Naive thymus-derived CD8-positive, alpha-beta T cell (primary cell): ENCODE measurements at regions not wholly inside any gene's neighbourhood (a gene's known extent, or its start where the extent isn't known, plus 50 kb on each side); places are given as distances from the start of the nearest gene placed in this dataset.

ENCODE experiments used
- ATAC-seq, 2 donors: fragments of 150-1000 bp; cut with Tn5 transposase in 1 of 2; sonication (Bioruptor Pico), chemical (Tn5 transposase) in 1 of 2; 1 replicate in 1 of 2; 2 replicates in 1 of 2; pipeline ENCODE4 v1.10.0; 2021; ENCODE audit warnings: mild to moderate bottlenecking in 2 of 2, moderate library complexity in 2 of 2
- POLR2A ChIA-PET: fragments of 350-600 bp; sonication (Branson Sonifier 250); formaldehyde crosslinking; loops from one replicate; lab custom pipeline; 2021; ENCODE audit warnings: antibody characterized with exemption; lab: Charles Lee
- DNase-seq, 10 donors: peaks; one replicate each; pipeline versions ENCODE4 v3.0.0 to v3.0.0-alpha.2; 2020 to 2022
- H3K27ac Mint-ChIP-seq, 10 donors: one replicate each; pipeline ENCODE4 v1.8.0; 2020 to 2022; ENCODE audit warnings: mild to moderate bottlenecking in 10 of 10, mixed read lengths in 10 of 10, moderate library complexity in 4 of 10, inconsistent platforms in 1 of 10
- H3K27me3 Mint-ChIP-seq, 5 donors: one replicate each; pipeline ENCODE4 v1.8.0; 2021 to 2022; ENCODE audit warnings: mixed read lengths in 5 of 5
- H3K36me3 Mint-ChIP-seq, 3 donors: one replicate each; pipeline ENCODE4 v1.8.0; 2020 to 2022; ENCODE audit warnings: mixed read lengths in 3 of 3, mild to moderate bottlenecking in 2 of 3, inconsistent platforms in 1 of 3
- H3K4me1 Mint-ChIP-seq, 4 donors: one replicate each; pipeline ENCODE4 v1.8.0; 2021 to 2022; ENCODE audit warnings: mixed read lengths in 4 of 4
- H3K4me3 Mint-ChIP-seq, 10 donors: one replicate each; pipeline ENCODE4 v1.8.0; 2020 to 2022; ENCODE audit warnings: mild to moderate bottlenecking in 10 of 10, mixed read lengths in 10 of 10, moderate library complexity in 6 of 10, inconsistent platforms in 1 of 10
- H3K9me3 Mint-ChIP-seq, 9 donors: one replicate each; pipeline ENCODE4 v1.8.0; 2020 to 2022; ENCODE audit warnings: mixed read lengths in 9 of 9, mild to moderate bottlenecking in 3 of 9, inconsistent platforms in 1 of 9, moderate library complexity in 1 of 9

GRCh38 chr6:168148231-168148849 is 69.3 kb upstream of the FRMD1 start:
- Mint-ChIP-seq H3K9me3 (peaks cover 0 to 2% (median 0%) of the 10 kb centered on the region in 9 donors), H3K27ac (no peak overlapping the region), H3K4me3 (no peak overlapping the region), H3K27me3 (peaks cover 5 to 45% (median 25%) of the 10 kb centered on the region in 5 donors), H3K4me1 (no peaks in the 10 kb centered on the region), H3K36me3 (no peaks in the 10 kb centered on the region)
- ATAC-seq (no peak), DNase-seq (no peak)
- POLR2A ChIA-PET, result no interaction called here

GRCh38 chr6:168147205-168147738 is 68.3 kb upstream of the FRMD1 start:
- Mint-ChIP-seq H3K36me3 (no peaks in the 10 kb centered on the region), H3K9me3 (peaks cover 0 to 2% (median 0%) of the 10 kb centered on the region in 9 donors), H3K4me1 (no peaks in the 10 kb centered on the region), H3K27me3 (peaks cover 5 to 48% (median 25%) of the 10 kb centered on the region in 5 donors), H3K27ac (no peak overlapping the region), H3K4me3 (no peak overlapping the region)
- ATAC-seq, result no peak
- POLR2A ChIA-PET, result no interaction called here
- DNase-seq, result no peak

GRCh38 chr6:168145747-168146596 is 67.0 kb upstream of the FRMD1 start:
- POLR2A ChIA-PET, result no interaction called here
- Mint-ChIP-seq H3K36me3 (no peaks in the 10 kb centered on the region), H3K27ac (no peak overlapping the region)

GRCh38 chr6:168139121-168139520 is 60.1 kb upstream of the FRMD1 start:
- no peaks in the 10 kb centered on the region for H3K36me3 Mint-ChIP-seq
- ATAC-seq (no peak), DNase-seq (no peak)
- no peaks in the 10 kb centered on the region for H3K4me1 Mint-ChIP-seq
- POLR2A ChIA-PET, result no interaction called here
- no peak overlapping the region for H3K4me3 Mint-ChIP-seq
- no peaks in the 10 kb centered on the region for H3K9me3 Mint-ChIP-seq
- no peak overlapping the region for H3K27ac Mint-ChIP-seq
- H3K27me3 Mint-ChIP-seq, result peaks cover 2 to 28% (median 9%) of the 10 kb centered on the region in 5 donors

More at GRCh38 chr6:168145747-168146596, 67.0 kb upstream of the FRMD1 start:
- H3K9me3 Mint-ChIP-seq, result peaks cover 0 to 2% (median 0%) of the 10 kb centered on the region in 9 donors
- H3K4me1 Mint-ChIP-seq, result no peaks in the 10 kb centered on the region
- peaks cover 7 to 48% (median 25%) of the 10 kb centered on the region in 5 donors for H3K27me3 Mint-ChIP-seq
- ATAC-seq, result no peak
- H3K4me3 Mint-ChIP-seq, result no peak overlapping the region
- no peak for DNase-seq

GRCh38 chr6:168138436-168138835 is 59.4 kb upstream of the FRMD1 start:
- H3K9me3 Mint-ChIP-seq, result no peaks in the 10 kb centered on the region
- no peak for ATAC-seq
- no peaks in the 10 kb centered on the region for H3K36me3 Mint-ChIP-seq
- no peak for DNase-seq
- POLR2A ChIA-PET, result no interaction called here
- H3K4me3 Mint-ChIP-seq, result no peak overlapping the region
- H3K27me3 Mint-ChIP-seq, result peaks cover 0 to 23% (median 12%) of the 10 kb centered on the region in 5 donors
- no peak overlapping the region for H3K27ac Mint-ChIP-seq
- no peaks in the 10 kb centered on the region for H3K4me1 Mint-ChIP-seq

GRCh38 chr6:168137024-168137423 is 58.0 kb upstream of the FRMD1 start:
- DNase-seq, result no peak

GRCh38 chr6:168136622-168137021 is 57.6 kb upstream of the FRMD1 start:
- DNase-seq, result no peak
- H3K9me3 Mint-ChIP-seq, result no peaks in the 10 kb centered on the region
- POLR2A ChIA-PET, result no interaction called here
- H3K27ac Mint-ChIP-seq, result no peak overlapping the region
- no peak for ATAC-seq
- no peak overlapping the region for H3K4me3 Mint-ChIP-seq
- H3K27me3 Mint-ChIP-seq, result peaks cover 0 to 28% (median 19%) of the 10 kb centered on the region in 5 donors
- H3K36me3 Mint-ChIP-seq, result no peaks in the 10 kb centered on the region
- H3K4me1 Mint-ChIP-seq, result no peaks in the 10 kb centered on the region

More at GRCh38 chr6:168137024-168137423, 58.0 kb upstream of the FRMD1 start:
- Mint-ChIP-seq H3K4me3 (no peak overlapping the region), H3K36me3 (no peaks in the 10 kb centered on the region), H3K27ac (no peak overlapping the region), H3K9me3 (no peaks in the 10 kb centered on the region), H3K4me1 (no peaks in the 10 kb centered on the region), H3K27me3 (peaks cover 0 to 24% (median 15%) of the 10 kb centered on the region in 5 donors)
- POLR2A ChIA-PET, result no interaction called here
- no peak for ATAC-seq

GRCh38 chr6:168136001-168136400 is 57.0 kb upstream of the FRMD1 start:
- POLR2A ChIA-PET, result no interaction called here
- Mint-ChIP-seq H3K4me1 (peaks cover 0 to 3% (median 0%) of the 10 kb centered on the region in 4 donors), H3K4me3 (no peak overlapping the region), H3K27me3 (peaks cover 0 to 34% (median 25%) of the 10 kb centered on the region in 5 donors), H3K9me3 (no peaks in the 10 kb centered on the region), H3K36me3 (no peaks in the 10 kb centered on the region), H3K27ac (no peak overlapping the region)
- ATAC-seq (no peak), DNase-seq (no peak)

GRCh38 chr6:168134560-168135201 is 55.7 kb upstream of the FRMD1 start:
- Mint-ChIP-seq H3K27ac (no peak overlapping the region), H3K4me1 (peaks cover 0 to 3% (median 0%) of the 10 kb centered on the region in 4 donors), H3K36me3 (no peaks in the 10 kb centered on the region), H3K9me3 (no peaks in the 10 kb centered on the region), H3K27me3 (peaks cover 0 to 40% (median 28%) of the 10 kb centered on the region in 5 donors), H3K4me3 (no peak overlapping the region)
- POLR2A ChIA-PET, result no interaction called here
- DNase-seq (no peak), ATAC-seq (no peak)

GRCh38 chr6:168133687-168134559 is 54.9 kb upstream of the FRMD1 start:
- Mint-ChIP-seq H3K27ac (no peak overlapping the region), H3K4me1 (peaks cover 0 to 3% (median 0%) of the 10 kb centered on the region in 4 donors), H3K4me3 (no peak overlapping the region), H3K36me3 (no peaks in the 10 kb centered on the region), H3K9me3 (no peaks in the 10 kb centered on the region), H3K27me3 (peaks cover 0 to 40% (median 28%) of the 10 kb centered on the region in 5 donors)
- POLR2A ChIA-PET, result no interaction called here
- ATAC-seq, result no peak
- DNase-seq, result no peak

- DNase-seq, result no peak
- Mint-ChIP-seq H3K4me3 (no peak overlapping the region), H3K9me3 (no peaks in the 10 kb centered on the region), H3K27ac (no peak overlapping the region), H3K27me3 (peaks cover 0 to 40% (median 28%) of the 10 kb centered on the region in 5 donors), H3K4me1 (peaks cover 0 to 3% (median 0%) of the 10 kb centered on the region in 4 donors), H3K36me3 (no peaks in the 10 kb centered on the region)
- ATAC-seq, result no peak
- POLR2A ChIA-PET, result no interaction called here
Observed at GRCh38 chr6:168133168-168133561, 54.2 kb upstream of the FRMD1 start.

GRCh38 chr6:168132531-168133167 is 53.6 kb upstream of the FRMD1 start:
- Mint-ChIP-seq H3K9me3 (no peaks in the 10 kb centered on the region), H3K4me3 (no peak overlapping the region), H3K27me3 (peaks cover 0 to 40% (median 28%) of the 10 kb centered on the region in 5 donors), H3K4me1 (peaks cover 0 to 3% (median 0%) of the 10 kb centered on the region in 4 donors), H3K27ac (no peak overlapping the region), H3K36me3 (no peaks in the 10 kb centered on the region)
- DNase-seq (no peak), ATAC-seq (no peak)
- POLR2A ChIA-PET, result no interaction called here
